HepG2 (cell line): ENCODE measurements at regions not wholly inside any gene's neighbourhood (a gene's known extent, or its start where the extent isn't known, plus 50 kb on each side); places are given as distances from the start of the nearest gene placed in this dataset.
A peak's percentile ranks its signal among the peaks of the same experiment; 100 is the strongest.

Experiments used
- ATAC-seq: fragments of 200-7000 bp; cut with Tn5 transposase; 3 replicates; pipeline ENCODE4 v1.9.1; 2020; ENCODE audit warnings: mild to moderate bottlenecking, moderate library complexity
- BruUV-seq: library from RNA; stranded (reverse); fragments of 400-500 nt; replicated peaks from 2 replicates; lab custom pipeline; 2021; lab: Mats Ljungman, UMichigan
- CTCF ChIA-PET: fragments of 300-600 bp; formaldehyde crosslinking; extraction: SDS; loops from one replicate; lab custom pipeline; 2021; ENCODE audit warnings: low total read pairs, inconsistent platforms, low intra/inter-chr PET ratio; lab: Yijun Ruan, JAX
- POLR2A ChIA-PET: fragments of 350-600 bp; sonication (Branson Sonifier 250); formaldehyde crosslinking; loops from one replicate; lab custom pipeline; 2020; ENCODE audit warnings: antibody characterized with exemption, inconsistent platforms; lab: Yijun Ruan, JAX
- DNase-seq: peaks from one replicate; pipeline ENCODE4 v3.0.0-alpha.2; 2015; ENCODE audit warnings: low spot score
- FAIRE-seq: peaks from 3 replicates; lab custom pipeline; 2011; peaks lifted over from hg19 to GRCh38; lab: Jason Lieb, UNC
- H2AFZ ChIP-seq: one replicate; pipeline ENCODE4 v1.6.1; 2011; ENCODE audit warnings: low read length, inconsistent platforms
- H3K27ac ChIP-seq: fragments of 300-600 bp; 3 replicates; pipeline ENCODE4 v1.8.0; 2011; ENCODE audit warnings: mixed run types, mild to moderate bottlenecking, mixed read lengths, low read length, inconsistent platforms; ENCODE audit not compliant: insufficient read depth; ENCODE audit errors: extremely low read length
- H3K27me3 ChIP-seq, 2 experiments: fragments of 200-600 bp in 1 of 2; 2 replicates in 1 of 2; 3 replicates in 1 of 2; pipeline versions ENCODE4 v1.6.0 to v1.8.0; 2011; ENCODE audit warnings: low read length in 2 of 2, mild to moderate bottlenecking in 2 of 2, moderate library complexity in 2 of 2, inconsistent platforms in 1 of 2; ENCODE audit not compliant: insufficient read depth in 2 of 2, control insufficient read depth in 1 of 2
- H3K36me3 ChIP-seq, 2 experiments: fragments of 200-600 bp in 1 of 2; replicated peaks in 1 of 2; 2 replicates in 1 of 2; 3 replicates in 1 of 2; pipeline versions ENCODE4 v1.5.1 to v1.8.0; 2011; ENCODE audit warnings: low read length in 2 of 2, inconsistent platforms in 1 of 2; ENCODE audit not compliant: insufficient read depth in 2 of 2, control insufficient read depth in 1 of 2
- H3K4me1 ChIP-seq: 2 replicates; pipeline ENCODE4 v1.5.1; 2012; ENCODE audit warnings: low read length, inconsistent platforms; ENCODE audit not compliant: insufficient read depth
- H3K4me2 ChIP-seq: 2 replicates; pipeline ENCODE4 v1.6.0; 2011; ENCODE audit warnings: low read depth, low read length, inconsistent platforms
- H3K4me3 ChIP-seq, 3 experiments: fragments of 200-600 bp in 1 of 3; sonication (generic), shearing (Covaris generic) in 1 of 3; replicated peaks in 1 of 3; 2 replicates each; pipeline ENCODE4 v1.5.1; 2011 to 2016; ENCODE audit warnings: low read length in 3 of 3, inconsistent platforms in 2 of 3, low read depth in 2 of 3, mild to moderate bottlenecking in 2 of 3, control low read depth in 1 of 3, mixed read lengths in 1 of 3; ENCODE audit not compliant: insufficient read depth in 1 of 3
- H3K79me2 ChIP-seq: one replicate; pipeline ENCODE4 v1.6.1; 2011; ENCODE audit warnings: low read length, inconsistent platforms; ENCODE audit not compliant: insufficient read depth
- H3K9ac ChIP-seq: 2 replicates; pipeline ENCODE4 v1.6.0; 2011; ENCODE audit warnings: mild to moderate bottlenecking, low read depth, low read length, inconsistent platforms; ENCODE audit not compliant: insufficient read depth
- H3K9me3 ChIP-seq: 2 replicates; pipeline ENCODE4 v1.5.1; 2012; ENCODE audit warnings: mild to moderate bottlenecking, low read length
- H4K20me1 ChIP-seq: 2 replicates; pipeline ENCODE4 v1.6.0; 2011; ENCODE audit warnings: inconsistent platforms, mild to moderate bottlenecking, low read length, moderate library complexity; ENCODE audit not compliant: insufficient read depth
- RBFOX2 ChIP-seq: fragments of 200-400 bp; formaldehyde crosslinking; IDR thresholded peaks from 2 replicates; pipeline ENCODE4 v1.6.1; 2017; ENCODE audit warnings: low read depth, mild to moderate bottlenecking, low read length
- ZNF121 ChIP-seq: sonication (generic); formaldehyde crosslinking; IDR thresholded peaks from 2 replicates; pipeline ENCODE4 v1.5.0; 2020; ENCODE audit warnings: mild to moderate bottlenecking, missing genetic modification reagents
- WGBS: methylation state at CpG from one replicate; pipeline ENCODE4 v1.1.6; 2017; ENCODE audit warnings: low lambda C conversion rate; 5-methylcytosine and 5-hydroxymethylcytosine counted together
- in situ Hi-C: cut with HindIII; loops from 2 replicates; pipeline ENCODE4 v1.10.0; 2017; ENCODE audit warnings: low pct_unique_long_range_greater_than_20kb; ENCODE audit not compliant: extremely low pct_ligation_motif_present
- intact Hi-C: fragments of 100-400 bp; cut with micrococcal nuclease; formaldehyde crosslinking; loops from one replicate; pipeline ENCODE4 v1.10.0; 2022; ENCODE audit not compliant: unreplicated experiment
- TF ChIP-seq, protein P1 (sequence below): sonication (generic); formaldehyde crosslinking; IDR thresholded peaks from 2 replicates; pipeline ENCODE4 v1.5.1; 2020; ENCODE audit warnings: mild to moderate bottlenecking, missing genetic modification reagents, moderate library complexity
- TF ChIP-seq, protein P2 (sequence below): IDR thresholded peaks from 2 replicates; pipeline ENCODE4 v1.6.1; 2016; ENCODE audit warnings: missing compliant biosample characterization, missing genetic modification reagents, borderline replicate concordance

DNA sequence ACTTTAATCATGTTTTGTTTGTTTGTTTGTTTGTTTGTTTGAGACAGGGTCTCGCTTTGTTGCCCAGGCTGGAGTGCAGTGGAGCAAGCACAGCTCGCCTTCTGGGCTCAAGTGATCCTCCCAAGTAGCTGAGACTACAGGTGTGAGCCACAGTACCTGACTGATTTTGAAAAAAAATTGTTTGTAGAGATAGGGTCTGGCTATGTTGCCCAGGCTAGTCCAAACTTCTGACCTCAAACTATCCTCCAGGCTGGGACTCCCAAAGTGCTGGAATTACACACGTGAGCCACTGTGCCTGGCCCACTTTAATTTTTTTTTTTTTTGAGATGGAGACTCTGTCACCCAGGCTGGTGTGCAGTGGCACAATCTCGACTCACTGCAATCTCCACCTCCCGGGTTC, 74.8 kb upstream of the CLDN5 start:
- no peak for TF ChIP-seq RBFOX2
- peak; percentile 70; the same call in 1 of the 2 replicates for TF ChIP-seq ZNF121 (CRISPR knock-in tag)
- TF ChIP-seq, all 625 proteins: peak for 1
- no peak for DNase-seq
- Histone ChIP-seq H3K9ac (no peak overlapping the region), H3K4me1 (peaks cover 53% of the 10 kb centered on the region), H2AFZ (no peak overlapping the region), H3K27ac (no peak overlapping the region), H4K20me1 (no peaks in the 10 kb centered on the region), H3K79me2 (no peaks in the 10 kb centered on the region), H3K4me2 (no peak overlapping the region), H3K27me3 (peaks cover 2 to 17% of the 10 kb centered on the region in 2 experiments; a peak in 2 of 5 replicates), H3K9me3 (no peaks in the 10 kb centered on the region), H3K36me3 (no peaks in the 10 kb centered on the region), H3K4me3 (no peak overlapping the region)
- in situ Hi-C loops (no loop called here), intact Hi-C loops (no loop called here)
- no peak for FAIRE-seq
- ChIA-PET POLR2A (no interaction called here), CTCF (no interaction called here)
- WGBS = 31% methylated on average over 5 of the region's 5 CpGs
- no peak for ATAC-seq
- no TSS peak for BruUV-seq

DNA sequence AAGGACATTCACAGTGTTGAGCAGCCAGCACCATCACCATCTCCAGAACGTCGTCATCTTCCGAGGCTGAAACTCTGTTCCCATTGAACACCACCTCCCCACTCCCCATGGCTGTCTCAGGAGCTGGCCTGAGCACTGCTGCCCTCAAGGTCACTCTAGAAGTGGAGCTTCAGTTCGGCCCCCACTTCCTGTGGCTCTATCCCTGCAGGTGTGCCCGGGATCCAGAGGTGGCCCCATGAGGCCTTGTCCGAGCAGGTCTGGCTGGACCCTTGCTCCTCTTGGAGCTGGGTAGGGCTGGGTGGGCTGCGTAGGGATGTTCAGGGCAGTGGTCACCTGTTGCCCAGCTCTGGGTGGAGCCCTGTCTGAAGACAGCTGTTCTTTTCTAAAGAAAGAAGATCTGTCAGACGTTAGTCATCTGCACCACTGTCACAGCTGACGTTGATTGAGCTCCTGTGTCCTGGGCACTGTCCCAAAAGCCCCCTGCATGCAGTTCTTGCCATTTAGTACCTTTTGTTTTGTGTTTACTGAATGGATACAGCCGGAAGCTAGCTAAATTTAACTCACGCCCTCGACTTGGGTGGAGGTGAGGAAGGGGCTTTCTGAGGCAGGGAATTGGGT, 75.5 kb upstream of the CLDN5 start:
- Histone ChIP-seq H3K27me3 (peaks cover 2 to 13% of the 10 kb centered on the region in 2 experiments; a peak in 2 of 5 replicates), H3K4me2 (no peak overlapping the region)
- POLR2A ChIA-PET = no interaction called here
- TF ChIP-seq, protein P1, sequence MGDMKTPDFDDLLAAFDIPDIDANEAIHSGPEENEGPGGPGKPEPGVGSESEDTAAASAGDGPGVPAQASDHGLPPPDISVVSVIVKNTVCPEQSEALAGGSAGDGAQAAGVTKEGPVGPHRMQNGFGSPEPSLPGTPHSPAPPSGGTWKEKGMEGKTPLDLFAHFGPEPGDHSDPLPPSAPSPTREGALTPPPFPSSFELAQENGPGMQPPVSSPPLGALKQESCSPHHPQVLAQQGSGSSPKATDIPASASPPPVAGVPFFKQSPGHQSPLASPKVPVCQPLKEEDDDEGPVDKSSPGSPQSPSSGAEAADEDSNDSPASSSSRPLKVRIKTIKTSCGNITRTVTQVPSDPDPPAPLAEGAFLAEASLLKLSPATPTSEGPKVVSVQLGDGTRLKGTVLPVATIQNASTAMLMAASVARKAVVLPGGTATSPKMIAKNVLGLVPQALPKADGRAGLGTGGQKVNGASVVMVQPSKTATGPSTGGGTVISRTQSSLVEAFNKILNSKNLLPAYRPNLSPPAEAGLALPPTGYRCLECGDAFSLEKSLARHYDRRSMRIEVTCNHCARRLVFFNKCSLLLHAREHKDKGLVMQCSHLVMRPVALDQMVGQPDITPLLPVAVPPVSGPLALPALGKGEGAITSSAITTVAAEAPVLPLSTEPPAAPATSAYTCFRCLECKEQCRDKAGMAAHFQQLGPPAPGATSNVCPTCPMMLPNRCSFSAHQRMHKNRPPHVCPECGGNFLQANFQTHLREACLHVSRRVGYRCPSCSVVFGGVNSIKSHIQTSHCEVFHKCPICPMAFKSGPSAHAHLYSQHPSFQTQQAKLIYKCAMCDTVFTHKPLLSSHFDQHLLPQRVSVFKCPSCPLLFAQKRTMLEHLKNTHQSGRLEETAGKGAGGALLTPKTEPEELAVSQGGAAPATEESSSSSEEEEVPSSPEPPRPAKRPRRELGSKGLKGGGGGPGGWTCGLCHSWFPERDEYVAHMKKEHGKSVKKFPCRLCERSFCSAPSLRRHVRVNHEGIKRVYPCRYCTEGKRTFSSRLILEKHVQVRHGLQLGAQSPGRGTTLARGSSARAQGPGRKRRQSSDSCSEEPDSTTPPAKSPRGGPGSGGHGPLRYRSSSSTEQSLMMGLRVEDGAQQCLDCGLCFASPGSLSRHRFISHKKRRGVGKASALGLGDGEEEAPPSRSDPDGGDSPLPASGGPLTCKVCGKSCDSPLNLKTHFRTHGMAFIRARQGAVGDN (CRISPR knock-in tag) = peak; percentile 23; the same call in 1 of the 2 replicates
- TF ChIP-seq, protein P2, sequence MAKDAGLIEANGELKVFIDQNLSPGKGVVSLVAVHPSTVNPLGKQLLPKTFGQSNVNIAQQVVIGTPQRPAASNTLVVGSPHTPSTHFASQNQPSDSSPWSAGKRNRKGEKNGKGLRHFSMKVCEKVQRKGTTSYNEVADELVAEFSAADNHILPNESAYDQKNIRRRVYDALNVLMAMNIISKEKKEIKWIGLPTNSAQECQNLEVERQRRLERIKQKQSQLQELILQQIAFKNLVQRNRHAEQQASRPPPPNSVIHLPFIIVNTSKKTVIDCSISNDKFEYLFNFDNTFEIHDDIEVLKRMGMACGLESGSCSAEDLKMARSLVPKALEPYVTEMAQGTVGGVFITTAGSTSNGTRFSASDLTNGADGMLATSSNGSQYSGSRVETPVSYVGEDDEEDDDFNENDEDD (CRISPR knock-in tag) = no peak
- TF ChIP-seq, all 625 proteins: peak for 1
- BruUV-seq = no TSS peak
- 51% methylated on average over 8 of the region's 12 CpGs for whole genome bisulfite sequencing
- Histone ChIP-seq H3K36me3 (no peaks in the 10 kb centered on the region), H3K79me2 (no peaks in the 10 kb centered on the region), H3K4me3 (no peak overlapping the region), H3K9me3 (no peaks in the 10 kb centered on the region), H3K4me1 (peaks cover 60% of the 10 kb centered on the region), H2AFZ (no peak overlapping the region), H3K9ac (no peak overlapping the region), H4K20me1 (no peaks in the 10 kb centered on the region), H3K27ac (no peak overlapping the region)
- ATAC-seq = no peak
- no peak for DNase-seq
- in situ Hi-C loops (no loop called here), intact Hi-C loops (loop anchor here (10.0 kb wide), 1 partner anchor 45 kb away; no protein-coding TSS in a partner anchor)
- FAIRE-seq = no peak
- CTCF ChIA-PET = no interaction called here
